Epidermal melanocyte (primary cell): ENCODE measurements at regions not wholly inside any gene's neighbourhood (a gene's known extent, or its start where the extent isn't known, plus 50 kb on each side); places are given as distances from the start of the nearest gene placed in this dataset.
"Not testable (repeated sequence)": the region's sequence is repeated elsewhere in the genome, so short reads cannot be mapped to it uniquely, and the experiment has no call there.

ENCODE experiments used
- DNase-seq: peaks from one replicate; pipeline ENCODE4 v3.0.0; 2011; ENCODE audit warnings: low spot score; ENCODE audit not compliant: insufficient read length

DNA sequence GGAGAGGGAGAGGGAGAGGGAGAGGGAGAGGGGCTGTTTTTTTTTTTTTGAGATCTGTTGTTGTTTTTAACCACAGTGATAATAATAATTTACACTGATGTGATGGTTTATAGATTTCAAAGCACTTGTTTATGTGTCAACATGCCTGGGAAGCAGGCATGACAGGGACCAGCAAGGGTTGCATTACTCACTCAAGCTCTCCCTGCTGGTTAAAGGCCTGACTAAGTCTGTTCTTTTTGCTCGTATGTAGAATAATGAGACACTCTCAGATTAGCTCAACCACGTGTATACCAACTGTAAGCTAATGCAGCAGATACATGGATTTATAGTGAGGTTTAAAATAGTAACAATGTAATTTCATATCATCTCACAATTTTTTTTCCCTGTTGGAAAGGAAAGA is 134.6 kb upstream of the BOD1L1 start:
- no peak for DNase-seq

DNA sequence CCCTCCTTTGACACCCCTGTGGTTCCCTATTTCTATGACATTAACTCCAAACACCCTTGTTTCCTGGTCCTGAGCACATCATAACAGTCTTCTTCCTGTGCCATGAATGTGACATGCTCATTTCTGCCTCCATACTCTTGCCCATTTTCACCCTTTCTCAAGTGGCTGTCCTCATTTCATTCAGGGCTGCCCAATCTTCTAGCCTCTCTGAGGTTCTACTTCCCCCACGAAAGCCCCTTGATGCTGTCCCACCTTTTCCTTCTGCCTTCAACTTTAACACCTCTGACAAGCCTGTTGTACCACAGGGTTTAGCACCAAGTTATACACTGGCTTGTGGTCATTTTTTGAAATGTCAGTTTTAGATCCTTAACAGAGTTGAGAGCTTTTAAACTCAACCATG is 136.2 kb upstream of the BOD1L1 start:
- DNase-seq, result no peak

DNA sequence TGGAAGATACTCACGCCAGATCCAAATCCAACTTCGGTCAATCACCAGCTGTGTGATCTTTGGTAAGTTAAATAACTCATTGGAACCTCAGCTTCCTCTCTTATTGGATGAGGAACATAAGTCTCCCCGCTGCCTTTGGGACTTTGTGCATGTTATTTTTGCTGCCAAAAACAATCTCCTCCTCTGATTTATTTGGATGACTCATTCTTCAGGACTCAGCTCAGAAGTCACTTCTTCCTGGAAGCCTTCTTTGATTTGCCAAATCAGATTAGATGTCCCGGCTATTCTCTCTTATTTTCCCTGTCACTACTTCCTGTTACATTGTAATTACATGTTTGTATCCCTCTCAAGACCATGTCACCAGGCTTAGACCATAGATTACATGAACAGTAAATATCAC is 138.0 kb upstream of the BOD1L1 start:
- DNase-seq, result no peak

DNA sequence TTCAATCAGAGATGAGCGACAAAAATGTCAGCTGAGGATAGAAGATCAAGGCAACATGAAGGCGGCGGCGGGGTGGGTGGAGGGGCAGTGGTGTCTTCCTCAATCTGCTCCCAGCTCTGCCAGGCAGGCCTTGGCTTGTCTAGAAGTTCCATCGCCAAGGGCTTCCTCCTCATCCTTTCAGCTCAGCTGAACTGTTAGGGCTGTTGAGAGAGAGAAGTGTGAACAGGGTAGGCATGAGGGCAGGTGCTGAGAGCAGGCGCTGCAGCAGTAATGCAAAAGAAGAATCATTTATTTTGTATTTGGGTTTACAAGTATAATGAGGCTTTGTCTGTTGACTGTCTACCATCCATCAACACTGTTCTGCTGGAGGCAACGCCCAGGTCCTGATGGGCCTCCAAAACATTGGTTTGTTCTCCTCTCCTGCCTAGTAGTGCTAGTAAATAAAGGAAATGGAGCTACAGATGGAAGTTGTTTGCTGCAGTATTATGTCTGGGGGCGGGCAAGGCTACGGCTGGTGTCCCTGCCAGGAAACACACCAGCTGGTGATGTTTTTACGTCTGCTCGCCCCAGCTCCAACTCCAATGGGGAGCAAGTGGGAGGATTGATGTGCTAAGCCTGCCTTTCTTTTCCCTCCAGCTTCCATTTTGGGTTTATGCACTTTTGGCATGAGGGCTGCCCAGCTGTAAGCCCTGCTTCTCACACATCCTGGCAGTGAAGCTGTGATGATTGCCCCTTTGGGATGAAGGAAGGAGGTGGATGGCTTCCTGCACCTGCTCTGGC is 139.4 kb upstream of the BOD1L1 start:
- DNase-seq, result no peak

DNA sequence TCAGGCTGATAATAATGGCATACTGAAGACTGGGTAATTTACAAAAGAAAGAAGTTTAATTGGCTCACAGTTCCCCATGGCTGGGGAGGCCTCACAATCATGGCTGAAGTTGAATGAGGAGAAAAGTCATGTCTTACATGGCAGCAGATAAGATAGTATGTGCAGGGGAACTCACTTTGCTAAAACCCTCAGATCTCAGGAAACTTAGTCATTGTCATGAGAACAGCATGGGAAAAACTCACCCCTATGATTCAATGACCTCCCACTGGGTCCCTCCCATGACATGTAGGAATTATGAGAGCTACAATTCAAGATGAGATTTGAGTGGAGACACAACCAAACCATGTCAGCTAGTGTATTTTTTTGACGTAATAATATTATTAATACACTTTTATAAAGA is 149.8 kb upstream of the BOD1L1 start:
- DNase-seq, result no peak

DNA sequence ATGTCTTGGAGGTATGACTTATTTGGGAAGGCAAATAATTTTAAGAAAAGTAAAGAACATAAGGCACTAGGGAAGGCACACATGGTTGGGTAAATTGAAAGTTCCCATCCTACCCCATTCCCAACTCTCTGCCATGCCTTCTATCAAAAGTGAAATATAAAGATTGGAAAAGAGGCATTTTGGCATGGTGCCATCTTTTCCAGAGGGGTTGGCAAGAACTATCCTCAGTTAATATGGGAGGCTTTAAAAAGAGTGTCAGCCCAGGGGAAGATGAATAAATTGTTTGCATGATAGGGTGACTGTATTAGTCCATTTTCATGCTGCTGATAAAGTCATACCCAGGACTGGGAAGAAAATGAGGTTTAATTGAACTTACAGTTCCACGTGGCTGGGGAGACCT is 150.8 kb upstream of the BOD1L1 start:
- DNase-seq, result no peak

DNA sequence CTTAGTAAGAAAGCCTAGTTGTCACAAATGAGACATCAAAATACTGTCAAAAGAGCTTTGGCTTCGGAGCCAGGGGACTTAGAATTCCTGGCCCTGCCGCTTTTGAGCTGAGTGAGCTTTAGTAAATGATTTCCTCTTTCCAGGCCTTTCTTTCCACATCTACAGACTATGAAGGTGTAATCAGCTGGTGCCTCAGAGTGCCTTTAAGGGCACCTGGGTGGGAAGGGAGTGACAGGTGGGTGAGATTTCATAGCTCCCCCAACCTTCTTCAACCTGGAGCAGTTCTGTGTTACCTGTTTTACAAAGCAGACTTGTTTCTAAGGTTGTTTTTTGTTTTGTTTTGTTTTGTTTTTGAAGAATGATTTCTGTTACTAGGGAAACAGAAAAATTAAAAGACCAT is 154.7 kb upstream of the BOD1L1 start:
- no peak for DNase-seq

DNA sequence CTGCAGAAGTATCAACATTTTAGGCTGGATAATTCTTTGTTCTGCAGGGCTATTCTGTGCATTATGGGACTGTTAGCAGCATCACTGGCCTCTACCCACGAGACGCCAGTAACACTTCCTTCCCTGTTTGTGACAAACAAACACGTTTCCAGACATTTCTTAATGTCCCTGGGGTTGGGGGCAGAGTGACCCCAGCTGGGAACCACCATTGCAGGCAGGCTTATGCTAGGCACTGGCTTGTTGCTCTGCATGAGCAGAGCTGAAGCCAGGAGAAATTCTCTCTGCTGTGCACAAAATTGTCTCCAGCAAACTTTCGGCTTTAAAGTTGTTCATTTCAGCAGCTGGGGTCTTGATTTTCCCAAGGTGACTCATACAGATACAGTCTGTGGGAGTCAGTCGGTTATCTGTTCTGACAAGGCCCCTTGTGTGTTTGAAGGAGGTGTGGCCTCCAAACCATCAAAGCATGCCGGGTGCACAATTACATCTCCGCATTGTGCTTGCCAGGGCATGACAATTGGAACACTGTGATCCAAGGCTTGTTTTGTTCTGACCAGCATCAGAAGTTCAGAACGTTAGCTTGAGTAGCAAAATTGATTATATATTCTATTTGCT is 156.4 kb upstream of the BOD1L1 start:
- no peak for DNase-seq

DNA sequence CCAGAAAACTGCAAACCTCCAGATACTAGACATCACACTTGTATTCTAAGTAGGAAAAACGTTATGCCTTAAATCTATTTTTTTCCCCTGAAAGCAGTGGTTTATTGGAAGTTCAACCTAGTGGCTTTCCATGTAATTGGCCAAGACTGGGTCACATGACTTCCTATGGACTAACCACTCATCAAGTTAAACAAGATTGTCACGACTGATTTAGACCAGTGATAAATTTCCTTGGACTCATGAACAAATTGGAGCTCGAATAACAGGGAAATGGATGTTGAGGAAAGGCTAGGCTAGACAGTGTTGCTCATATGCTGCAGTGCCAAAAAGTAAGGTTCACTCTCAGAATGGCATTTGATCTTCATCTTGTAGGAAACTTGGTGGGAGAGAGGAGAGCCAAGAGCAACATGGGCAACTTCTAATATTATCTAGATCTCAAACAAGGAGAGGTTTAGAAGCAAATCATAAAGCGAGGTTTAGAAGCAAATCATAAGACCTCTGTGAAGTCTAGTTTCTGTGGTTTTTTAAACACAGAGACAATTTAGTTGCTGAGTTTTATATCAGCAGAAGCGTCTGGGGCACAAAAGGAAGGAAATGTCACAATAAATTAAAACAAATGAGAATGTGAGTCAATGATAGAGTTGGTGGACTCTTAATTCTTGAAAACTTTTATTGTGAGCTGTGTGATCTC is 165.6 kb upstream of the BOD1L1 start:
- no peak for DNase-seq

DNA sequence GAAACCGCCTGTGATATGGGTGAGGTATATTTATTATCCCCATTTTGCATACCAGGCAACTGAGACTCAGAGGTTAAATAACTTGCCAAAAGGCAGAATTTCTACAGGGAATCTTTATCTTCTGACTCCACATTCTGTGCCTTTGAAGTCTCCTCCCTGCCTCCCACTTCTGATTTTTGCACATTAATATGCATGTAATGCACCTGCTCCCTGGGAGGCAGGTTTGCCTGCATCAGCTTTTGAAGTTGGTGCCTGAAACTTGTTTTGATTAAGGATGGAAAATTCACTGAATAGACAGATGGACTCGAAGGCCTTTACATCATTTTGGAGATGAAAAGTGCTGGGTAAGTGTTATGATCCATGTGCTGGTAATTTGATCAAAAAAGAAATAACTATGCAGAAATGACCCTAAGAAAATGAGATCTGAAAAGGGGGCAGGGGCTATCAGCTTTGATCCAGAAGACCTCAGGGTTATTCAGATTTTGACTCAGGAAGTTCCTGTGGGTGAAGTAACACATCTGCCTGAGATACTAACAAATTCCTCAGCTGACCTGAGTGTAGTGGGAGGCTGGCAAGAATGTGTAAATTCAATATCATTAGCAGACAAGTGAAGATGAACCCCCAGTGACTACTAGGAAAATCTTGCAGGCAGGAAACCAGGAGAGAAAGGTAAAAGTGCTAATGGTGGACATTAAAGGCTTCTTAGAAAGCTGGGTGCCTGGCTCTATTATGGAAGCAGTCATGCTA is 167.5 kb upstream of the BOD1L1 start:
- DNase-seq, result no peak

DNA sequence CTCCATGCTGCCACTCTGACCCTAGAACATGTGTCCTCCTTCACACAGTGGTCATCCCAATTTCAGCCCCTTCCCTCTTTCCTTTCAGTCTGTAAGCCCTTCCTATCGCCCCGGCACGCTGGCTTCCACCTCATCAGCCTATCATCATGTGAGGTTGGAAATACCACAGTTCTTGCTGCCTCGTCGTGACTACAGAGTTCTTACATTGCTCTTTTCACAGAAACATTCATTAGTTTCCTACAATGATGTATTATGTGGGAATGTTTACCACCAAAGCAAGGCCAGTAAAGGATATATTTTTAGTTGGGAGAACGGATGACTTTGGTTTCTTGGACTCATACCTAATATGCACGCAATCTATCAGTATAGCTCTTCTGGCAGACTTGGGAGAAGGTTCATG is 169.5 kb upstream of the BOD1L1 start:
- DNase-seq, result no peak

DNA sequence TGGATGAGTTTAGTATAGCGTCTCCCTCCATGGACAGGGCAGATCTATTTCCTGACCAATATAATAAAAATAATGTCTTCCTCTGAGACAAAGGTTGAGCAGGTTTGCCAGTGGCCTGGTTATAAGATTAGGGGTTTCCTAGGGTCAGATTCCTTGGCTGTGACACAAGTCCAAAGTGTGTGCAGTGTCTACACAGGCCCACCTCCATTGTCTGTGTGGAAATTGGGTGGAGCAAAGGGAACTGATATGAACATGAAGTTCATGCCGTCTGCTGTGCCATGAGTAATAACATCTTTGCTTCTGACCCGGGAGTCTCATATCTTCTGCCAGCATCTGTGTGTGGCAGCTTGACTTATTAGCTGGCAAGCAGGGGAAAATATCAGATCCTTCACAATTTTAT is 187.7 kb upstream of the BOD1L1 start:
- DNase-seq, result no peak

DNA sequence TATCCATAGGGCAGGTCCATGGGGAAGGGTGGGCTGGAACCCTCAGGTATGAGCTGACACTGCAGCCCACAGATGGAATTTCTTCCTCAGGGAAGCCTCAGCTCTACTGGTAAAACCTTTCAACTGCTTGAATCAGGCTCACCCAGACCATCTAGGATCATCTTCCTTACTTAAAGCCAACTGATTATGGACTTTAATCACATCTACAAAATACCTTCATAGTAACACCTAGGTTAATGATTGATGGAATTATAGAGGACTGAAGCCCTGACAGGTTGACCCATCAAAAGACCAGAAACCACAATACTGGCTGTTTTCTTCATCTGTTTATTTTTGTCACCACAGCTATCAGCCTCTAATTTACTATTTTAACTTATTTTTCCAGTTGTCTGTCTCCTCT is 188.9 kb upstream of the BOD1L1 start:
- no peak for DNase-seq

DNA sequence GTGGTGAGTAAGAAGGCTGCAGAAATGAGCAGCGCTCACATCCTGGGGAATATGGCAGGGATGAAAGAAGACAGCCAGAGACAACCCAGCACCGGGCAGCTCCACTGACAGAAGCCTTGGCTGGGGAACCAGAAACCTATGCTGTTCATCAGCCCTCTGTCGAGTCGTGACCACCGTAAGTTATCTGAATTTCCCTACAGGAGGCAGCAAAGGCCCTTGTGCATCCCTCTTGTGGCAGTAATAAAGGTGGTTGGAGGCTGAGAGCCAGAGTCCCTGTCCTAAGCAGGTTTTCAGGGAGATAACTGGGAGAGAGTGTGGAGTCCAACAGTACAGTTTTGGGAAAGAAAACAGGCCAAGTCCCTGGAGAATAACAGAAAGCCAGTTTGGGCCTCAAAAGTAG is 194.0 kb upstream of the BOD1L1 start:
- DNase-seq, result no peak

DNA sequence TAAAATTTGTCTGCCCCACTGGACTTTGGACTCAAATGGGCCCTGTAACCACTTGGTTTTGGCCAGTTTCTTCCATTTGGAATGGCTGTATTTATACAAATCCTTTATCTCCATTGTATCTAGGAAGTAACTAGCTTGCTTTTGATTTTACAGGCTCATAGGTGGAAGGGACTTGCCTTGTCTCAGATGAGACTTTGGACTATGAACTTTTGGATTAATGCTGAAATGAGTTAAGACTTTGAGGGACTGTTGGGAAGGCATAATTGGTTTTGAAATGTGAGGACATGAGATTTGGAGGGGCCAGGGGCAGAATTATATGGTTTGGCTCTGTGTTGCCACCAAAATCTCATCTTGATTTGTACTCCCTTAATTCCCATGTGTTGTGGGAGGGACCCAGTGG is 198.3 kb upstream of the BOD1L1 start:
- DNase-seq, result not testable (repeated sequence)

DNA sequence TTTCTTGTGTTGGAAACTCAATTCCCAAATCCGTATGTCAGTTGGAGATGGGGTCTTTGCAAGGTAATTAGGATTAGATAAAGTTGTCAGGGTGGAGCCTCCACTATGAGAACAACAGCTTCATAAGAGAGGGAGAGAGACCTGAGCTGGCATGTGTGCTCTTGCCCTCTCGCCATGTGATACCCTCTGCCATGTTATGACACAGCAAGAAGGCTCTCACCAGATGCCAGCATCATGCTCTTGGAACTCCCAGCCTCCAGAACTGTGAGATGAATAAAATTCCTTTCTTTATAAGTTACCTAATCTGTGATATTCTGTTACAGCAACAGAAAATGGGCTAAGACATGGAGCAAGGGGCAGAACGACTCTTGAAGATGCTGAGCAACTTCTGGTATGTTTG is 201.9 kb upstream of the BOD1L1 start:
- no peak for DNase-seq

DNA sequence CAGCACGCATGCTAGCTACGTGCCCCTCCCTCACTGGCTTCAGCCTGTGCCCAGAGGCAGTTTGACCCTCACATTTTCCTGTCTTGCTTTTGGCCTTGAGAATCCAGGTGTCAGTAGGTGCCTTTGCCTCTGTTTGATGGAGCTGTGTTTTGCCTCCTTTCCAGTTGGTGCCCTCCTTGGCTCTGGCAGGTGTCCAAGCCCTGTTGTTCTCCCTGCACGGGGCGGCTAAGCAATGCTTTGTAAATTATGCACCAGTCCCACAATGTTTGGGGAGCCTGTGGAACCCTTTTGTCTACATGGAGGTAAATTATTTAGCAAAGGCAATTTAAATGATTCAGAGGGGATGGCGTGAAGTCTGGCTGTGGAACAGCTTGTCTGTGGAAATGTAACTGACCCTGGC is 202.9 kb upstream of the BOD1L1 start:
- DNase-seq, result no peak

DNA sequence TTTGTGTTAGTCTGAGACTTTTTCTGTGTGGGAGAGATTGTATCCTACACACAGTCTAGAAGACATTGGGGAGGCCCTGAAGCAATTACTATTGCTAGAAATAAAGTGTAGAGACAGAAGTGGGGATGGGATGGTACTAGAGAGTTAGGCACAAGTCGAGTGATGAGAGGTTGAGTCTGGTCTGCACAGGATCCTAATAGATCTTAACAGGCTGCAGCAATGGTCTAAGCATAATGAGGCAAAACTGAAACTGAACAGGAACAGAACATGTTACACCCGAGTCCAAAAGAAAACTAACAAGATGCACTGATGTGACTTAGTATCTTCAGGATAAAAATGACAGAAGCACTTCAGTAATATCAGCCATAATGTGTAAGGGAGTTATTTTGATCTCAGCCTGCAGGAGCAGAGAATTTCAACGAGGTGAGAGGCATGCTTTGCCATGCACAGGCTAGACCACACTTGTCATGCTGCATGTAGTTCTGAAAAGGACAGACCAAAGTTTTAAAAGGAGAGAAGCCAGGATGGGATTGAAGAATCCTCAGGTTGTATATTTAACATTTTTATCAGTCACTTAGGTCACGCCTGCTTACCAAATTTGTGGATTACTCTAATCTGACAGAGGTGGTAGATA is 205.8 kb upstream of the BOD1L1 start:
- DNase-seq, result no peak

DNA sequence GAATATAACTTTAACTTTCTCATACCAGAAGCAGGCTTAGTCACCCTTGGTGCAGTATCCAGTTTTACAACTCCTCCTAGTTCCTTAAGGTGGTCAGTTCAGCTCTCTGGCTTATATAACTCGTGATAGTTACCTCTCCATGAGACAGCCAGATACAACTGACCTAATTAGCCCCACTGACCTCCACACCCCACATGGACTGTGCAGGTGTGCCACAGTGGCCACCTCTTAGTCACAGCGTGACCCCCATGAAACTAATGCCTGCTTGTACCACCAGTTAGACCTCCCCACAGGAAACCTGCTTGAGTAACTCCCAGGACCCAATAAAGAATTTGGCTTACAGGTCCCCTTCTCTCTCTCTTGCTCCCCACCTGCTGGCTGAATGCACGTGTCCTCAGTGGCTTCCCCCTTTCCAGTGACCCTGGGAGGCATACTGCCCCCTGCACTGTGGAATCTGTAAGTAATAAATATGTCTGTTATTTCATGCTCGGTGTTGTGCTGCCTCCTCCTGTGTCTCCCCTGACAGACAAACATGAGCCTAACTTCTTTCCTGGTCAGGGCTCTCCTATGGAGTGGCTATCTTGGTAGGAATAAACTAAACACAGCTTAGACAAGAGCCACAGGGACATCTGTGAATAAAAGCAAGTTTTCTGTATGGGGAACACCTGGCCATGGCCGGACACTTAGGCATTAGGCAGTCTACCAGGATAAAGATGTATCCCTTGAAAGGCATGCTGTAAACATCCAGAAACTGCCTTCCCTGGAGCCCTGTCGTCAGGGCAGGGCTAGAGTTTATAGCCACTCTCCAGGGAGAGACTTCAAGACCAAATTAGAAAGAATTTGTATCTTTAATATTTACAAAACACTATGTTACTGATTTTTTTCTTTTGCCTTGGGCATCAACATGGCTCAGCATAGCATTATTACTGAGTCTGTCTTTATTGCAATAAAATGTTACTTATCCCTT is 209.7 kb upstream of the BOD1L1 start:
- DNase-seq, result no peak

DNA sequence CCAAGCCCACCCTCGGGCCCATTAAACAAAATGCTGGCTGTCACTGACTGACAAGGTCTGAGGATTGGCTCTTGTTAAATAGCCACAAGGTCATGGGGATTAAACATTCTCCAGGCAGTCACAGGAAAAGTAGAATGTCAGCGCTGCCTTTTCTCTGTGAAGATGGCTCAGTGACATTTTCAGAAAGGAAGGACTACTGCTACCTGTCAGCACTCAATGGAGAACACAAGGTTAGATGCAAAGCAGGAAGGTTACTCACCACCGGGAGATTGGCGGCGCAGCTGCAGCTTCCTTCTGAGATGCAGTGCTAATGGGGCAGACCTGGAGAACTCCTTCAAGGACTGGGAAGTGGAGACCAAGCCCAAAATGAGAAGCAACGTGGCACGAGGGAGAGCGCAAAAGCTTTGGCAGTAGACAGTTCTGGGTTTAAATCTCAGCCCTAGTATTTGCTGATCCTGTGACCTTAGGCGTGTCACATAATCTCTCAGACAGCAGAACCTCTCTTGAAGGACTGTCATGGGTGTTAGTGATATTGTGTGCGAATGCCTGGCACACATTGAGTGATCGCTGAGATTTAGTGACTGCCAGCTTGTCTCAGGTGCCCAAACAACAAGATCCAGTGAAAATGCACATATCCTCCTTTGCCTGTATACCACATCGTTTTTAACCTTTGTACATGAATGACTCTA is 213.1 kb upstream of the BOD1L1 start:
- DNase-seq, result no peak
